GM12865 (cell line): ENCODE measurements at regions not wholly inside any gene's neighbourhood (a gene's known extent, or its start where the extent isn't known, plus 50 kb on each side); places are given as distances from the start of the nearest gene placed in this dataset.
A peak's percentile ranks its signal among the peaks of the same experiment; 100 is the strongest.

Source experiments
- DNase-seq: peaks from one replicate; pipeline ENCODE4 v3.0.0; 2010; ENCODE audit warnings: low read depth
- H3K4me3 ChIP-seq: 2 replicates; pipeline ENCODE4 v1.5.1; 2011; ENCODE audit warnings: mild to moderate bottlenecking, low read depth, low read length, control low read depth
- CTCF ChIP-seq: IDR thresholded peaks from 2 replicates; pipeline ENCODE4 v1.5.1; 2011; ENCODE audit warnings: low read length, control low read depth, low read depth, inconsistent platforms; ENCODE audit not compliant: insufficient read depth; ENCODE audit errors: missing control alignments

- no peak for DNase-seq
- no peak for TF ChIP-seq CTCF
- H3K4me3 ChIP-seq: no peak overlapping the region
Observed at GRCh38 chr12:111103583-111103982, 183.2 kb upstream of the MYL2 start.

- no peak overlapping the region for H3K4me3 ChIP-seq
- DNase-seq: no peak
- TF ChIP-seq CTCF: no peak
Observed at GRCh38 chr12:111102102-111102739, 181.8 kb upstream of the MYL2 start.

- no peak overlapping the region for H3K4me3 ChIP-seq
- no peak for TF ChIP-seq CTCF
- DNase-seq: no peak
Observed at GRCh38 chr12:111101003-111101402, 180.6 kb upstream of the MYL2 start.

- TF ChIP-seq CTCF: no peak
- DNase-seq: no peak
- H3K4me3 ChIP-seq: no peak overlapping the region
Observed at GRCh38 chr12:111100554-111100953, 180.2 kb upstream of the MYL2 start.

- no peak overlapping the region for H3K4me3 ChIP-seq
- no peak for TF ChIP-seq CTCF
- no peak for DNase-seq
Observed at GRCh38 chr12:111100003-111100402, 179.6 kb upstream of the MYL2 start.

GRCh38 chr12:111099186-111099585 lies 178.8 kb upstream of the MYL2 start:
- DNase-seq: peak; percentile 13
- no peak for TF ChIP-seq CTCF
- no peak overlapping the region for H3K4me3 ChIP-seq
